VCaP (cell line): ENCODE measurements at regions not wholly inside any gene's neighbourhood (a gene's known extent, or its start where the extent isn't known, plus 50 kb on each side); places are given as distances from the start of the nearest gene placed in this dataset.
"Not testable (repeated sequence)": the region's sequence is repeated elsewhere in the genome, so short reads cannot be mapped to it uniquely, and the experiment has no call there.

ENCODE experiments used
- H3K27ac ChIP-seq: fragments of 450-650 bp; 2 replicates; pipeline ENCODE4 v1.5.1; 2017
- TF ChIP-seq, protein P1 (sequence below): fragments of 450-650 bp; conservative IDR thresholded peaks from 2 replicates; pipeline ENCODE4 v1.5.1; 2017; ENCODE audit warnings: mild to moderate bottlenecking, moderate library complexity

GRCh38 chrX:23458957-23459356 is 124.3 kb downstream of the PTCHD1 start:
- H3K27ac ChIP-seq, result not testable (repeated sequence)

DNA sequence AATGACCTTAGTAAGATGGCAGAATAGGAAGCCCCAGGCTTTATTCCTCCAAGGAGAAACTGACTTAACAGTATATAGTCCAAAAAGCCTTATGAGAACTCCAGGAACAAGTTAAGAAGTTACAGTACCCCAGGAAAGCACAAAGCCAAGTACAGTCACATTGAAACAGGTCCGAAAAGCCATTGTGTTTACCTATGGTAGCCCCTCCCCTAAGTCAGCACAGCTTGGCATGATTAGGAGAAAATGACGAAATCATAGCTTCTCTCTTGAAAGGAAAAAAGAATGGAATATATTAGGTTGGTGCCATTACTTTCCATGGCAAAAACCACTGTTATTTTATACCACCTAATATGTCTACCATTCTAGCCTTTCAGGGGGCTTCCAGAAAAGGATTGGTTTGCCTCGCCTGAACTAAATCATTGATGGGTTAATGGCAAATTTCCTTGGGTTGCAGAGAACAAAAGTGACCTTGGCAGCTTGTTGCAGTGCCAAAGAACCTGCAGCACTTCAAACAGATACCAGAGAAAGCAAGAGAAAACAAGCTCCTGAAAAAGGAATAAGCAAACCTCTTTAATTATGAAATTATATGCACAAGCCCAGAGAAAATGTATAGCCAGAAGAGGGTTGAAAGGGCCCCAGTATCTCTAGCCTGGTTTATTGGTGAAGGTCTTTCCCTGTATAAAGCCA is 130.6 kb downstream of the PTCHD1 start:
- no peak overlapping the region for H3K27ac ChIP-seq
- TF ChIP-seq, protein P1, sequence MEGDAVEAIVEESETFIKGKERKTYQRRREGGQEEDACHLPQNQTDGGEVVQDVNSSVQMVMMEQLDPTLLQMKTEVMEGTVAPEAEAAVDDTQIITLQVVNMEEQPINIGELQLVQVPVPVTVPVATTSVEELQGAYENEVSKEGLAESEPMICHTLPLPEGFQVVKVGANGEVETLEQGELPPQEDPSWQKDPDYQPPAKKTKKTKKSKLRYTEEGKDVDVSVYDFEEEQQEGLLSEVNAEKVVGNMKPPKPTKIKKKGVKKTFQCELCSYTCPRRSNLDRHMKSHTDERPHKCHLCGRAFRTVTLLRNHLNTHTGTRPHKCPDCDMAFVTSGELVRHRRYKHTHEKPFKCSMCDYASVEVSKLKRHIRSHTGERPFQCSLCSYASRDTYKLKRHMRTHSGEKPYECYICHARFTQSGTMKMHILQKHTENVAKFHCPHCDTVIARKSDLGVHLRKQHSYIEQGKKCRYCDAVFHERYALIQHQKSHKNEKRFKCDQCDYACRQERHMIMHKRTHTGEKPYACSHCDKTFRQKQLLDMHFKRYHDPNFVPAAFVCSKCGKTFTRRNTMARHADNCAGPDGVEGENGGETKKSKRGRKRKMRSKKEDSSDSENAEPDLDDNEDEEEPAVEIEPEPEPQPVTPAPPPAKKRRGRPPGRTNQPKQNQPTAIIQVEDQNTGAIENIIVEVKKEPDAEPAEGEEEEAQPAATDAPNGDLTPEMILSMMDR, result no peak

DNA sequence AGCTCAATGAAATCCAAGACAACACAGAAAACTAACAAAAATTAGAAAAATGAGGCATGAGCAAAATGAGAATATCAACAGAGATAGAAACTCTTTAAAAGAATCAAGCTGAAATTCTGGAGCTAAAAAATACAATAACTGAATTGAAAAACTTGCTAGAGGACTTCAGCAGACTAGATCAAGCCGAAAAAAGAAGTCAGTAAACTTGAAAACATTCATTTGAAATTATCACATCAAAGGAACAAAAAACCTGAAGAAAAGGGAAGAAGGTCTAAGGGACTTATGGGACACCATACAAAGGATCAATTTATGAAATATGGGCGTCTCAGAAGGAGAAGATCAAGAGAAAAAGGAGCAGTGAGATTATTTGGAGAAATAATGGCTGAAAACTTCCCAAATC is 131.3 kb downstream of the PTCHD1 start:
- TF ChIP-seq, protein P1, result no peak
- no peak overlapping the region for H3K27ac ChIP-seq

DNA sequence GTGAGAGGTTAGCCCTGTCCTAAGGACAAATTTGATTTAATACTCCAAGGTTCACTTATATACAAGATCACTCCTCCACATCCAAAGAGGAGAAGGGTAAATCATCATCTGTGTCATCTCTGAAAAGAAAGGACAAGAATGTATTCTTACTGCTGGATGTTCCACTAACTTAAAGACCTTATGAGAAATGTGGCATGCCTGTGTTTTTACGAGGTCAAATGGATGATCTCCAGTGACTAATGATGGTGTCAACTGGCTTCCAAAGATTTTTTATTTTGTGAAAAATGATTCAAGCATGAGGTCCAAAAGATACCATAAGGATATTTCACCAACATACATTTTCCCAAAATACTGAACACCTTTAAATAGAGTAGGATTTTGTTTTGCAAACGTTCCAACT is 143.4 kb downstream of the PTCHD1 start:
- no peak overlapping the region for H3K27ac ChIP-seq
- TF ChIP-seq, protein P1, result no peak

GRCh38 chrX:23478561-23478960 is 143.9 kb downstream of the PTCHD1 start:
- TF ChIP-seq, protein P1, result no peak
- H3K27ac ChIP-seq, result no peak overlapping the region

GRCh38 chrX:23482561-23482960 is 147.9 kb downstream of the PTCHD1 start:
- TF ChIP-seq, protein P1, result no peak

GRCh38 chrX:23483396-23483795 is 148.7 kb downstream of the PTCHD1 start:
- no peak overlapping the region for H3K27ac ChIP-seq
- TF ChIP-seq, protein P1, result no peak

More at GRCh38 chrX:23482561-23482960, 147.9 kb downstream of the PTCHD1 start:
- H3K27ac ChIP-seq, result no peak overlapping the region

DNA sequence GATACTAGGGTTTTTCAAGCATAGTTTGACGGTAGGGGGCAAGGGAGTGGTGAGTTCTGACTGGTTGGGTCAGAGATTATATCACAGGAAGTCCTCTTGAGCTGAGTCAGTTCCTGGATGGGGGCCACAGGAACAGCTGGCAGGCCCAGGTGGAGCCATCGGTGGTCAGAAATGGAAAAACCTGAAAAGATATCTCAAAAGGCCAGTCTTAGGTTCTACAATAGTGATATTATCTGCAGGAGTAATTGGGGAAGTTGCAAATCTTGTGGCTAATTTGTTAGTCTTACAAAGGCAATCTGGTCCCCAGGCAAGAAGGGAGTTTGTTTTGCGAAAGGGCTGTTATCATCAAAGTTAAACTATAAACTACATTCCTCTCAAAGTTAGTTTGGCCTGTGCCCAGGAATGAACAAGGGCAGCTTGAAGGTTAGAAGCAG is 159.3 kb downstream of the PTCHD1 start:
- H3K27ac ChIP-seq, result no peak overlapping the region
- TF ChIP-seq, protein P1, result no peak
